ENCODE measurements at regions not wholly inside any gene's neighbourhood (a gene's known extent, or its start where the extent isn't known, plus 50 kb on each side); places are given as distances from the start of the nearest gene placed in this dataset.

GRCh38 chr13:81247711-81248110 lies 906.8 kb upstream of the SPRY2 start:
- H2AFZ ChIP-seq (replicated peaks; ENCODE audit: low read length, poor library complexity): no peak overlapping the region
- dilution Hi-C loops (cut with HindIII; ENCODE audit: low sequenced_read_pairs, unreplicated experiment) (no loop called here), in situ Hi-C loops (cut with MboI; ENCODE audit: low sequenced_read_pairs) (no loop called here), intact Hi-C loops (cut with micrococcal nuclease) (no loop called here)
- H3K23ac ChIP-seq (ENCODE audit: low read depth, low read length): no peak overlapping the region
- no peak overlapping the region for H2BK15ac ChIP-seq (ENCODE audit: low read depth, low read length)
- TF ChIP-seq MAZ (IDR thresholded peaks at IDR 0.05; ENCODE audit: borderline replicate concordance, low read depth, low read length): no peak
- H3K9me3 ChIP-seq (ENCODE audit: control insufficient read depth, insufficient read depth, low read length): peaks cover 8% of the 10 kb centered on the region; the same call in 1 of the 2 replicates
- DNase-seq: no peak
- H3K9me1 ChIP-seq (ENCODE audit: insufficient read depth, low read length): no peaks in the 10 kb centered on the region
- no peaks in the 10 kb centered on the region for H4K20me1 ChIP-seq (ENCODE audit: insufficient read depth, low read length)
- ATAC-seq (ENCODE audit: low read depth): no peak
- H3K56ac ChIP-seq (ENCODE audit: extremely low read depth, insufficient read depth, low read length): no peak overlapping the region
- no peak overlapping the region for H2AK5ac ChIP-seq (ENCODE audit: low read depth, low read length)
- WGBS, 2 experiments (ENCODE audit: extremely low coverage in 2 of 2, insufficient read length in 1 of 2): no CpG with 5 or more reads among the region's 2 CpGs
- H2BK5ac ChIP-seq (ENCODE audit: low read depth, low read length, poor library complexity, severe bottlenecking): no peak overlapping the region
- no peak overlapping the region for H2BK120ac ChIP-seq (ENCODE audit: low read depth, low read length)
- ChIA-PET CTCF (no interaction called here), POLR2A (ENCODE audit: unreplicated experiment) (no interaction called here)
- H3K9ac ChIP-seq (ENCODE audit: low read depth, low read length): no peak overlapping the region
- no peaks in the 10 kb centered on the region for H3K4me1 ChIP-seq (ENCODE audit: control insufficient read depth, insufficient read depth, low read length)
- no peak overlapping the region for H3K4me3 ChIP-seq (ENCODE audit: insufficient read depth, low read depth, low read length)
- no TSS peak for BruUV-seq (replicated peaks)
- no peak overlapping the region for H3K18ac ChIP-seq (ENCODE audit: low read depth, low read length)
- no peaks in the 10 kb centered on the region for H3K36me3 ChIP-seq (ENCODE audit: control insufficient read depth, insufficient read depth, low read length)
- H4K91ac ChIP-seq (ENCODE audit: insufficient read depth, low read depth, low read length): no peak overlapping the region
- H4K8ac ChIP-seq (ENCODE audit: low read depth in 2 of 2, low read length in 2 of 2): no peak overlapping the region
- H3K27me3 ChIP-seq (ENCODE audit: control insufficient read depth, insufficient read depth, low read length): no peaks in the 10 kb centered on the region
- H4K5ac ChIP-seq (ENCODE audit: low read depth, low read length): no peak overlapping the region
- no peak overlapping the region for H2AK9ac ChIP-seq (replicated peaks; ENCODE audit: low read depth, low read length, poor library complexity)
- H3K14ac ChIP-seq (replicated peaks; ENCODE audit: low read depth, low read length): no peak overlapping the region
- H3K79me1 ChIP-seq (ENCODE audit: low read depth in 1 of 2, low read length in 2 of 2): no peaks in the 10 kb centered on the region
- H3K27ac ChIP-seq (ENCODE audit: insufficient read depth, low read length): no peak overlapping the region
- H3K4ac ChIP-seq (ENCODE audit: low read depth, low read length): no peak overlapping the region
- H3K4me2 ChIP-seq (ENCODE audit: low read depth, low read length): no peak overlapping the region
- H2BK20ac ChIP-seq (ENCODE audit: low read depth, low read length): no peak overlapping the region

Measured in IMR-90 (cell line).